ENCODE measurements at regions not wholly inside any gene's neighbourhood (a gene's known extent, or its start where the extent isn't known, plus 50 kb on each side); places are given as distances from the start of the nearest gene placed in this dataset.
"Not testable (repeated sequence)": the region's sequence is repeated elsewhere in the genome, so short reads cannot be mapped to it uniquely, and the experiment has no call there.

- not testable (repeated sequence) for TF ChIP-seq POLR2A, CTCF, POLR2AphosphoS5 (IDR thresholded peaks at IDR 0.05)
These were observed 137.3 kb downstream of the MAGEE1 start for GRCh38 chrX:76564842-76565241.

Data from breast epithelium (tissue), 3 donors.